ENCODE measurements at regions not wholly inside any gene's neighbourhood (a gene's known extent, or its start where the extent isn't known, plus 50 kb on each side); places are given as distances from the start of the nearest gene placed in this dataset.

DNA sequence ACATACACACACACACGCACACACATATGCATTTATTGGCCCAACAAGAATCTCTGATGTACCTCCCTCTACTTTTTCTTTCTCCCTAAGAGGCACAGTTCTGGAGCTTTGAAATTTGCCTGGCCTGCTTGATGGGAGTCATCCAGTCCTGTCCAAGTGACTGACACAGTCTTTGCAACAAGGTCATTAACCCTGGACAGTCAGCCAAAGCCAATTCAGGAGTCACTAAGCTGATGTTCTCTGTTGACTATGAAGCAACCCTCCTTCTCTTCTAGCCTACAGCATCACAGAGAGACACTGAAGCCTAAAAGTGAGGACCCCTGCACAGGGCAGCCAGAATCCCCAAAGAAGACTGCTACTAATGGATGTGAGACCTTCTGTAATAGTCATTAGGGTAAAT lies 123.1 kb downstream of the HHIPL2 start:
- TF ChIP-seq POLR2A (IDR thresholded peaks at IDR 0.05; ENCODE audit: low read length) (no peak), GATA1 (IDR thresholded peaks at IDR 0.05; ENCODE audit: low read depth, low read length) (no peak)
